ENCODE measurements at regions not wholly inside any gene's neighbourhood (a gene's known extent, or its start where the extent isn't known, plus 50 kb on each side); places are given as distances from the start of the nearest gene placed in this dataset.

- no peak for TF ChIP-seq CTCF (IDR thresholded peaks at IDR 0.05)
- no peak for TF ChIP-seq POLR2A (IDR thresholded peaks at IDR 0.05)
- no peak for TF ChIP-seq POLR2AphosphoS5 (IDR thresholded peaks at IDR 0.05)
- TF ChIP-seq EP300 (IDR thresholded peaks at IDR 0.05) = no peak
Observed at GRCh38 chr13:112249644-112250610, 126.2 kb upstream of the SPACA7 start.
